Retinal pigment epithelial cell (primary cell): ENCODE measurements at regions not wholly inside any gene's neighbourhood (a gene's known extent, or its start where the extent isn't known, plus 50 kb on each side); places are given as distances from the start of the nearest gene placed in this dataset.

Source experiments
- DNase-seq: peaks from one replicate; pipeline ENCODE4 v3.0.0-alpha.2; 2010; ENCODE audit warnings: low read depth
- H3K4me3 ChIP-seq: 2 replicates; pipeline ENCODE4 v1.5.1; 2011; ENCODE audit warnings: mild to moderate bottlenecking, low read length, control low read depth, moderate library complexity
- TF ChIP-seq, protein P1 (sequence below): conservative IDR thresholded peaks from 2 replicates; pipeline ENCODE4 v1.5.1; 2011; ENCODE audit warnings: low read depth, low read length, control low read depth, inconsistent platforms

GRCh38 chr9:96073531-96074480, 198.3 kb downstream of the ERCC6L2 start:
- H3K4me3 ChIP-seq = no peak overlapping the region
- TF ChIP-seq, protein P1, sequence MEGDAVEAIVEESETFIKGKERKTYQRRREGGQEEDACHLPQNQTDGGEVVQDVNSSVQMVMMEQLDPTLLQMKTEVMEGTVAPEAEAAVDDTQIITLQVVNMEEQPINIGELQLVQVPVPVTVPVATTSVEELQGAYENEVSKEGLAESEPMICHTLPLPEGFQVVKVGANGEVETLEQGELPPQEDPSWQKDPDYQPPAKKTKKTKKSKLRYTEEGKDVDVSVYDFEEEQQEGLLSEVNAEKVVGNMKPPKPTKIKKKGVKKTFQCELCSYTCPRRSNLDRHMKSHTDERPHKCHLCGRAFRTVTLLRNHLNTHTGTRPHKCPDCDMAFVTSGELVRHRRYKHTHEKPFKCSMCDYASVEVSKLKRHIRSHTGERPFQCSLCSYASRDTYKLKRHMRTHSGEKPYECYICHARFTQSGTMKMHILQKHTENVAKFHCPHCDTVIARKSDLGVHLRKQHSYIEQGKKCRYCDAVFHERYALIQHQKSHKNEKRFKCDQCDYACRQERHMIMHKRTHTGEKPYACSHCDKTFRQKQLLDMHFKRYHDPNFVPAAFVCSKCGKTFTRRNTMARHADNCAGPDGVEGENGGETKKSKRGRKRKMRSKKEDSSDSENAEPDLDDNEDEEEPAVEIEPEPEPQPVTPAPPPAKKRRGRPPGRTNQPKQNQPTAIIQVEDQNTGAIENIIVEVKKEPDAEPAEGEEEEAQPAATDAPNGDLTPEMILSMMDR = no peak
- DNase-seq = no peak

DNA sequence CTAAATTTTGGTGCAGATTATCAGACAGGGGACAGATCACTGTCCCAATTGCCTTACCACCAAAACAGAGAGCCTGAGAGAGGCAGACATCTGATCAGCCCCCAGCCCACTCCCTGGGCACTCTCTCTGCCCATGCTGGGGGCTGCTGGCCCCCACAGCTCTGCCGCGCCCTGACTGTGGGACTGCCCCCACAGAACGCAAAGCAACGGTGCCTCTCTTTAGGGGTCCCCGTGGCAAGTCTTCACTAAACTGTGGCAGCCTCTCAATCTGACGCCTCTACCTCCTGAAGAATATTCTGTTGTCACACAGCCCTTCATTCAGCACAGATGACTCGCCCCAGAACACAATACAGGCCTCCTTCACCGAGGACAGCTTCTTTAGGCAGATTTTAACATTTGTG, 197.4 kb downstream of the ERCC6L2 start:
- DNase-seq = no peak
- no peak overlapping the region for H3K4me3 ChIP-seq
- TF ChIP-seq, protein P1 = no peak

DNA sequence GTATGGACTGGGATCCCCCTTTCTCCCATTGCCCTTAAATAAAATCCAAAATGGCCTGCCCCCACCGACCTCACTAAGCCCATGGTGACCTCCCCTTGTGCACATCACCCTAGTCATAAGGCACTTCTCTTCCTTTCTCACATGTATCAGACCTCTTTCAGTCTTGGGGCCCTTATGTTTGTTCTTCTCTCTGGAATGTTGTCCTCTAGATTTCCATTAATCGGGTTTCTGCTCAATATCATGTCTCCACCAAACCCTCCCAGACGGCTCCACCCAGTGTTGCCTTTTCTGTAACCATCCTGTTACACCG, 196.3 kb downstream of the ERCC6L2 start:
- TF ChIP-seq, protein P1 = no peak
- H3K4me3 ChIP-seq = no peak overlapping the region
- no peak for DNase-seq

GRCh38 chr9:96071076-96071814, 195.8 kb downstream of the ERCC6L2 start:
- TF ChIP-seq, protein P1 = peak; percentile 69
- H3K4me3 ChIP-seq = no peak overlapping the region
- no peak for DNase-seq

- TF ChIP-seq, protein P1 = no peak
- no peak overlapping the region for H3K4me3 ChIP-seq
- DNase-seq = no peak
Measured at GRCh38 chr9:96069629-96070220, 194.2 kb downstream of the ERCC6L2 start.

- no peak for DNase-seq
- no peak overlapping the region for H3K4me3 ChIP-seq
- TF ChIP-seq, protein P1 = no peak
Measured at GRCh38 chr9:96068511-96068910, 193.0 kb downstream of the ERCC6L2 start.

DNA sequence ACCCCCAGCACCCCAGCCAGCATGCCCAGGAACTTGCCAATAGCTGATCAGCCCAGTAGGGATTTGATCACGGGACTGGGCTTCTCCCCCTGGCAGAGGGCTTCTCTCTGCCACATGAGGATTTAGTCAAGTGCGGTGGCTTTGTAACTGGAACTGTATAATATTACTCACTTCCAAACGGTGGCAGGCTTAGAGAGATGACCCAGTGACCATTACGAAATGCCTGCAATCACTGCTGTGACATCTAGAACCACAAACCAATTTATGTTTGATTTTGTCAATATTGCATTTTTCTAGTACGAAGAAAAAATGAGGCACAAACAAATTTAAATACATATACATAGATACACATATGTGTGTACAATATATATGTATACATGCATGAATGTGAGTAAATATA, 192.1 kb downstream of the ERCC6L2 start:
- DNase-seq = no peak
- H3K4me3 ChIP-seq = no peak overlapping the region
- TF ChIP-seq, protein P1 = no peak
